ENCODE measurements at regions not wholly inside any gene's neighbourhood (a gene's known extent, or its start where the extent isn't known, plus 50 kb on each side); places are given as distances from the start of the nearest gene placed in this dataset.

GRCh38 chr10:2214092-2214491 lies 476.8 kb upstream of the ADARB2 start:
- no peak overlapping the region for H3K27ac ChIP-seq (ENCODE audit: low read depth)
- no peaks in the 10 kb centered on the region for H3K36me3 ChIP-seq (ENCODE audit: insufficient read depth)
- H4K20me1 ChIP-seq (replicated peaks; ENCODE audit: insufficient read depth), result no peaks in the 10 kb centered on the region
- H2AFZ ChIP-seq, result no peak overlapping the region
- no peak overlapping the region for H3K27ac Mint-ChIP-seq
- no peak; the same call in 2 of the 3 replicates for ATAC-seq
- TF ChIP-seq CREB1 (CRISPR knock-in tag; IDR thresholded peaks at IDR 0.05; ENCODE audit: low read depth), result no peak
- TF ChIP-seq ZNF114 (CRISPR knock-in tag; IDR thresholded peaks at IDR 0.05), result no peak
- no peak for TF ChIP-seq CTCF (conservative IDR thresholded peaks at IDR 0.05; ENCODE audit: low read depth in 2 of 2)
- TF ChIP-seq EZH2 (IDR thresholded peaks at IDR 0.05; ENCODE audit: low read depth, unreplicated experiment), result no peak
- no peak for TF ChIP-seq POLR2AphosphoS5 (IDR thresholded peaks at IDR 0.05; ENCODE audit: low read depth)
- no peak for TF ChIP-seq STAT1 (IDR thresholded peaks at IDR 0.05; ENCODE audit: unreplicated experiment)
- no peak for TF ChIP-seq ZNF462 (CRISPR knock-in tag; IDR thresholded peaks at IDR 0.05)
- no peak for TF ChIP-seq ZNF331 (CRISPR knock-in tag; IDR thresholded peaks at IDR 0.05; ENCODE audit: low read depth)
- no peak for TF ChIP-seq EZH2phosphoT487 (IDR thresholded peaks at IDR 0.05; ENCODE audit: unreplicated experiment)
- no peak for TF ChIP-seq REST (IDR thresholded peaks at IDR 0.05; ENCODE audit: unreplicated experiment)
- TF ChIP-seq ETS1 (IDR thresholded peaks at IDR 0.05), result no peak
- TF ChIP-seq JUNB (IDR thresholded peaks at IDR 0.05; ENCODE audit: unreplicated experiment), result no peak
- no peak for TF ChIP-seq NANOG (IDR thresholded peaks at IDR 0.05; ENCODE audit: borderline replicate concordance)
- H3K4me3 ChIP-seq, result no peak overlapping the region
- no peaks in the 10 kb centered on the region for H3K79me2 ChIP-seq (replicated peaks; ENCODE audit: insufficient read depth)
- H3K27me3 ChIP-seq (ENCODE audit: insufficient read depth), result no peaks in the 10 kb centered on the region
- no peaks in the 10 kb centered on the region for H3K9me3 Mint-ChIP-seq
- no peaks in the 10 kb centered on the region for H3K36me3 Mint-ChIP-seq (ENCODE audit: low read depth)
- H3K4me1 Mint-ChIP-seq, result peaks cover 2% of the 10 kb centered on the region; the same call in 1 of the 3 replicates
- no peaks in the 10 kb centered on the region for H3F3A ChIP-seq (replicated peaks; ENCODE audit: low read depth)
- peaks cover 8% of the 10 kb centered on the region; the same call in 1 of the 2 replicates for H3K9me2 ChIP-seq (ENCODE audit: insufficient read depth)
- H3K4me2 ChIP-seq, result no peak overlapping the region
- no peaks in the 10 kb centered on the region for H3K4me1 ChIP-seq (ENCODE audit: insufficient read depth)
- no peak for DNase-seq (ENCODE audit: low spot score)
- H3K4me3 Mint-ChIP-seq, result no peak overlapping the region
- no peaks in the 10 kb centered on the region for H3K27me3 Mint-ChIP-seq (ENCODE audit: insufficient read depth, low read depth, poor library complexity)
